ENCODE measurements at regions not wholly inside any gene's neighbourhood (a gene's known extent, or its start where the extent isn't known, plus 50 kb on each side); places are given as distances from the start of the nearest gene placed in this dataset.

DNA sequence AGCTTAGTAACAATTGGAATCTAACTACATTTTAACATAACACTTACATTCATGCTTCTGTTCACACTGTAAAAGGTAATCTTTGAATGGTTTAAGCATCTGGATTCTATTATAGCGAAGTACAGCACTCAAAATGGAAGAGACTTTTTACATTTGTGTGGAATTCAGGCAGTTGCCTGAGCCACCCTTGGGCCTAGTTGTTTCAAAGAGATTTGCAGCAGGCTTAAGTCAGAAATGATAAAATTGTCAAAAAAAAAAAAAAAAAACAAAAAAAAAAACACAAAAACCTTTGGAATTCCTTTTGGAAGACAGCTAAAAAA is 199.9 kb downstream of the LYPLAL1 start (continued):
- TF ChIP-seq RAD21 (IDR thresholded peaks at IDR 0.05; ENCODE audit: low read depth) (no peak), SIN3A (IDR thresholded peaks at IDR 0.05; ENCODE audit: low read depth) (no peak), YY1 (IDR thresholded peaks at IDR 0.05; ENCODE audit: extremely low read depth, insufficient replicate concordance, low read depth, low read length) (no peak), TCF7L2 (IDR thresholded peaks at IDR 0.05; ENCODE audit: borderline replicate concordance, extremely low read depth, insufficient read depth, insufficient read length) (no peak), ZNF274 (IDR thresholded peaks at IDR 0.05; ENCODE audit: low read depth, low read length) (no peak), CEBPB (IDR thresholded peaks at IDR 0.05; ENCODE audit: low read depth) (no peak), ELF1 (IDR thresholded peaks at IDR 0.05; ENCODE audit: borderline replicate concordance, low read depth) (no peak)
- TF ChIP-seq, protein P1, sequence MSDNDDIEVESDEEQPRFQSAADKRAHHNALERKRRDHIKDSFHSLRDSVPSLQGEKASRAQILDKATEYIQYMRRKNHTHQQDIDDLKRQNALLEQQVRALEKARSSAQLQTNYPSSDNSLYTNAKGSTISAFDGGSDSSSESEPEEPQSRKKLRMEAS (IDR thresholded peaks at IDR 0.05) = no peak

GRCh38 chr1:219372916-219373615 is 199.4 kb downstream of the LYPLAL1 start:
- intact Hi-C loops (cut with micrococcal nuclease) = no loop called here
- RAD21 ChIA-PET (ENCODE audit: low non-redundant PET in 1 of 2, low total read pairs in 2 of 2, uncharacterized antibody in 2 of 2, unreplicated experiment in 2 of 2) = no interaction called here
- BruUV-seq (replicated peaks) = no TSS peak

More at GRCh38 chr1:219372916-219373615, 199.4 kb downstream of the LYPLAL1 start:
- no peaks in the 10 kb centered on the region for H3K9me3 ChIP-seq (ENCODE audit: control insufficient read depth in 1 of 2, insufficient read depth in 1 of 2, low read depth in 1 of 2, low read length in 2 of 2)
- H3K9ac ChIP-seq (ENCODE audit: low read length) = no peak overlapping the region
- no peak overlapping the region for H3K4me3 ChIP-seq (replicated peaks in 1 of 2; ENCODE audit: low read depth in 1 of 2, low read length in 2 of 2)
- no peak overlapping the region for H3K4me2 ChIP-seq (ENCODE audit: low read length)
- TF ChIP-seq ELF1 (IDR thresholded peaks at IDR 0.05; ENCODE audit: borderline replicate concordance, low read depth) (no peak), FOSL1 (IDR thresholded peaks at IDR 0.05; ENCODE audit: low read depth) (no peak), JUND (IDR thresholded peaks at IDR 0.05) (no peak)
- H3K4me1 ChIP-seq (ENCODE audit: control insufficient read depth in 1 of 2, insufficient read depth in 2 of 2, low read length in 2 of 2) = no peaks in the 10 kb centered on the region
- no peaks in the 10 kb centered on the region for H3K9me2 ChIP-seq (ENCODE audit: insufficient read depth)
- no peak overlapping the region for H2AFZ ChIP-seq (ENCODE audit: low read depth, low read length, poor library complexity, severe bottlenecking)
- DNase-seq (ENCODE audit: low read depth, low spot score) = no peak
- no peaks in the 10 kb centered on the region for H3K27me3 ChIP-seq (ENCODE audit: insufficient read depth, low read length)
- POLR2A ChIA-PET = no interaction called here
- H3K27ac ChIP-seq (ENCODE audit: low read depth, low read length) = no peak overlapping the region
- CTCF ChIA-PET = interaction anchor here (0.9 kb wide), 1 partner anchor 13 kb away, joined by 3 read pairs; no protein-coding TSS in a partner anchor
- no peaks in the 10 kb centered on the region for H3K79me2 ChIP-seq (ENCODE audit: insufficient read depth, low read length)
- H4K20me1 ChIP-seq (ENCODE audit: insufficient read depth) = no peaks in the 10 kb centered on the region
- no peak for ATAC-seq
- H3K36me3 ChIP-seq (ENCODE audit: control insufficient read depth in 1 of 2, insufficient read depth in 2 of 2, low read length in 2 of 2) = no peaks in the 10 kb centered on the region

All from HCT116 (cell line).